Limb (tissue), 2 donors: ENCODE measurements at regions not wholly inside any gene's neighbourhood (a gene's known extent, or its start where the extent isn't known, plus 50 kb on each side); places are given as distances from the start of the nearest gene placed in this dataset.

ENCODE experiments used
- DNase-seq, 2 donors: peaks; one replicate each; pipeline ENCODE4 v3.0.0-alpha.2; 2016; ENCODE audit errors: extremely low spot score in 2 of 2

DNA sequence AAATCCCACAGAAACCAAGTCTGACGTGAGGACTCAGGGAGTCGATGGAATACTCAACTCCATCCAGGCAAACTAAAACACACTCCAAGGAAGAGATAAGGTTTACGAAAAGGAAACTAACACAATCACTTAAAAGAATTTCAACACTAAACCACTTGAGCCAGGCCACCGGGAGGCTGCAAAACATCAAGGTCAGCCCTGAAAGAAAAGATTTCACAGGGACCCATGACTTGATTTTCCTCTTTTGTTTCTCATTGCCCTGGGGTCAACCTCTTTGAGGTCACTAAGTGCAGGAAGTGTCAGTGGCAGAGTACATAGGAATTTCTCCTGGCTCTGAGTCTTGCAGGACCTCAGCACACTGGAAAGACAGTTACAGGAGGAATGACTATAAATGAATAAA, 77.8 kb upstream of the TARS1 start:
- DNase-seq, result no peak

GRCh38 chr5:33363537-33363936, 77.2 kb upstream of the TARS1 start:
- DNase-seq, result no peak

GRCh38 chr5:33364406-33364805, 76.4 kb upstream of the TARS1 start:
- no peak for DNase-seq

GRCh38 chr5:33367416-33367815, 73.3 kb upstream of the TARS1 start:
- no peak for DNase-seq

DNA sequence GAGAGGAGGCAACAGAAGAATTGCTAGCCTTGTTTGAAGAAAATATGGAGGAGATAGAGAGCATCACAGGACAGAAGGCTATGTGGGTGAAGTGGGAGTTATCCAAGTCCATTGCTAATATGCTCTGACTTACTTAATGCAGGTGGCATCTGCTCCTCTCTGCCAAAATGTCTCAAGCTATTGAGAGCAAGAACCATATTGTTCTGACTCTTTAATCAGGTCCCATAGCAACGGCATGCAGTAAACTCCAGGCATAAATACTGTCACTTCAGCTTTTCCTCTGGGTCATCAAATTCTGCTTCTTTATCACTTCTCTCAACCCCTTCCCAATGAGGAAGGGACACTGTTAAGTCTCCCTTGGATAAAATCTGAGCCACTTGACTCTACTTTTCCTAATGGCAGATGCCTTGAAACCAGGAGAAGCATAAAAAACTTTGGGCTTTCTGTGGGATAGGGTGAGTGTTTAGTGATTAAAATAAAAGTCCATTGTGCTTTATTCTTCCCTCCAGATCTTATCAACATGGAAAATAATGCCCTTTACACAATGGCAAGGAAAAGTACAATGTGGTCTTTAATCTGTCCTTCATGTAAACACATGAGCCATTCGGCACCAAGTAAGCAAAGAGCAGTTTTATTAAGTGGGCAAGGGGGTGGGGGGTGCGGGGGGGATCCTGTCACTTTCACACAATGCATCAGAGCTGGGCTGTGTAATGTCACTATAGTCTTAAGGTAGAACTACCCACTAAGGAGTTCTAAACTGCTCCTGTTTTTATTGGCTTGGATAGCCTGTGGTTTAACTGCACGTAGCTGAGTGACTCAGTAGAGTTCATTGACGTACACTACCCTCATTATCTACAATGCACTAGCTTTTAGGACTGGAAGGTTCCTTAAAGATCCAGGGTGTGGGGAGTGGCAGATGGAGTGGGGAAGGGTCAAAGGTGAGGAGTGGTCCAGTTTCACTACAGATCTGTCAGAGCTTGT, 71.0 kb upstream of the TARS1 start:
- DNase-seq, result no peak

GRCh38 chr5:33370466-33370859, 70.3 kb upstream of the TARS1 start:
- no peak for DNase-seq

DNA sequence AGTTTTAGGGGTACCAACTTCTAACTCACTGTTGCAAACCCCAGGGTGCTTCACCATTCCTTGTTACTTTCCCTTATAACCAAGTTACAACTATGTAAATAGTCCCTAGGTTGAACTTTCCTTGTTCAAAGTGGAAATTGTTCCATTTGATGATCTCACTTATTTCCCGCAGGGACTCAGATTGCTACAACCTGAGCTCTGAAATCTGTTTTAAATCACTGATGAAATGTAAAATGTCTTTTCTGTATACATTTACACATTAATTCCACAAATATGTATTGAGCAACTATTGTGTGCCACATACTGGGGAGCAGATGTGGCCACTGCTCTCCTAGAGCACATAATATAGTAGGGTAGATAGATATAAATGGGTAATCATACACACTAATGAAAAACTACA, 69.1 kb upstream of the TARS1 start:
- DNase-seq, result no peak

DNA sequence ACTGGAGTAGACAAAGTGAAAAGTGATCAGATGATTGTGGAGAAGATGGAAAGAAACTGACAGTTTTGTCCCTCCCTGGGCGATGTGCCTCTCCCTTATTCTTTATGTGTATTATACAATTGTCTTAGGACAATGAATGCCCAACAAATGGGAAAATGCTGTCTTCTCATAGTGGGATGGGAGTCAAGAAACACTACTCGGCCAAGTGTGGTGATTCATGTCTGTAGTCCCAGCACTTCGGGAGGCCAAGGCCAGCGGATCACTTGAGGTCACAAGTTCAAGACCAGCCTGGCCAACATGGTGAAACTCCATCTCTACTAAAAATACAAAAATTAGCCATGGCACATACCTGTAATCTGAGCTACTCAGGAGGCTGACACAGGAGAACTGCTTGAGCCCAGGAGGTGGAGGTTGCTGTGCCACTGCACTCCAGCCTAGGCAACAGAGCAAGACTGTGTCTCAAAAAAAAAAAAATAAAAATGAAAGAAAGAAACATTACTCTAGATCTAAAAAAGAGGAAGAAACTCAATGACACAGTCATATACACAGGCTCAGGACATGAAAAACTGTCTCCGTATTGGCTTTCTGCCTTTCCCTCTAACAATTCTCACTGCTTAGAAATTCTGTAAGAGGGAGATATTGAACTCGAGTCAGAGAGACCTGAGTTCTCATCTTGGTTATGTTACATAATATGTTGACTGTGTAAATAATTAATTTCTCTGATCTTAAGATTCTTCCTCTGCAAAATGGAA, 67.9 kb upstream of the TARS1 start:
- DNase-seq, result no peak

GRCh38 chr5:33375900-33376299, 64.9 kb upstream of the TARS1 start:
- DNase-seq, result no peak

DNA sequence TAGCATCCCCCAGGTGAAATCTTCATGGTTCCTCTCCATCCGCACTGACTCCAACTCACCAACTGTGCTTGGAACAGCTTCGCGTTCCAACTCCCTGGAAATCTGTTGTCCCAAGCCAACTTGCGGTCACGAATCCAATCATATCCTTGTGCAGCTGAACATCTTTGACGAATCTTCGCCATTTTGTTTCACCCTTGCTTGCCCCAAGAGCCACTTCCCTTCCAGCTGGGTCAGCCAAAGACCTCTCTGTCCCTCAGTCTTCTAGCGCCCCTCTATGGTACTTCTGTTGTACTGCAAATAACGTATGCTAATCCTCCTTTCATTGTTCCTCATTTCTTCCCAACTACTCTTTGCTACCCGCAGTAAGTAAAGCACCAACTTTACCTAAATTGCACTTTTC, 61.0 kb upstream of the TARS1 start:
- no peak for DNase-seq

DNA sequence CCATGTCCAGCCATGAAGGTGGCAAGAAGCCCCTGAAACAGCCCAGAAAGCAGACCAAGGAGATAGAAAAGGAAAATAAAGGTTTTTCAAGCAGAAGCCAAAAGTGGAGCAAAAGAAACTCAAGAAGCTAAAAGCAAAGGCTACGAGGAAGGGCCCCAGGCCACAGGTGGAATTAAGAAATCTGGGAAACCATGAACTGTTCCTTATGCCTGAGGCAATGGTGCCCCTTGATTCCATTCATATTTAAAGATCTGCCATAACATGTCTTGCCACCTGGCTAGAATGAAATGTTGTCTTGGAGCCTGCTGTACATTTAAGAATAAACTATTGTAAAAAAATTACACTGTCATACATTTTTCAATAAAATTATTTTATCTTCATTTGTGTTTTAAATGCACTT, 59.5 kb upstream of the TARS1 start:
- no peak for DNase-seq
